ACHN (cell line): ENCODE measurements at regions not wholly inside any gene's neighbourhood (a gene's known extent, or its start where the extent isn't known, plus 50 kb on each side); places are given as distances from the start of the nearest gene placed in this dataset.
"Not testable (repeated sequence)": the region's sequence is repeated elsewhere in the genome, so short reads cannot be mapped to it uniquely, and the experiment has no call there.

Experiments
- DNase-seq: peaks from one replicate; pipeline ENCODE4 v3.0.0-alpha.2; 2015
- in situ Hi-C: cut with HindIII; loops from 2 replicates; pipeline ENCODE4 v1.10.0; 2017; ENCODE audit warnings: low sequenced_read_pairs, low pct_ligation_motif_present, low pct_unique_long_range_greater_than_20kb

GRCh38 chr5:67815455-67816391 lies 399.8 kb upstream of the PIK3R1 start:
- DNase-seq: no peak
- in situ Hi-C loops: no loop called here

GRCh38 chr5:67814569-67815311 lies 400.8 kb upstream of the PIK3R1 start:
- no peak for DNase-seq
- in situ Hi-C loops: no loop called here

GRCh38 chr5:67813877-67814539 lies 401.5 kb upstream of the PIK3R1 start:
- no peak for DNase-seq
- in situ Hi-C loops: no loop called here

- in situ Hi-C loops: no loop called here
- DNase-seq: no peak
These were observed 406.0 kb upstream of the PIK3R1 start for GRCh38 chr5:67809589-67809988.

- in situ Hi-C loops: no loop called here
- no peak for DNase-seq
These were observed 407.2 kb upstream of the PIK3R1 start for GRCh38 chr5:67808340-67808739.

GRCh38 chr5:67807439-67807888 lies 408.1 kb upstream of the PIK3R1 start:
- in situ Hi-C loops: no loop called here

GRCh38 chr5:67806654-67807438 lies 408.7 kb upstream of the PIK3R1 start:
- no peak for DNase-seq
- in situ Hi-C loops: no loop called here

More at GRCh38 chr5:67807439-67807888, 408.1 kb upstream of the PIK3R1 start:
- DNase-seq: no peak

- in situ Hi-C loops: no loop called here
- no peak for DNase-seq
These were observed 409.7 kb upstream of the PIK3R1 start for GRCh38 chr5:67805666-67806348.

- in situ Hi-C loops: no loop called here
- no peak for DNase-seq
These were observed 412.8 kb upstream of the PIK3R1 start for GRCh38 chr5:67802766-67803165.

GRCh38 chr5:67799732-67800234 lies 415.8 kb upstream of the PIK3R1 start:
- in situ Hi-C loops: no loop called here
- DNase-seq: no peak

- in situ Hi-C loops, DNase-seq: not testable (repeated sequence)
These were observed 417.1 kb upstream of the PIK3R1 start for GRCh38 chr5:67798470-67798869.

GRCh38 chr5:67795781-67796477 lies 419.6 kb upstream of the PIK3R1 start:
- in situ Hi-C loops: no loop called here
- no peak for DNase-seq

GRCh38 chr5:67793966-67794365 lies 421.6 kb upstream of the PIK3R1 start:
- in situ Hi-C loops: no loop called here
- no peak for DNase-seq

- in situ Hi-C loops: no loop called here
- no peak for DNase-seq
These were observed 422.1 kb upstream of the PIK3R1 start for GRCh38 chr5:67793418-67793817.

- no peak for DNase-seq
- in situ Hi-C loops: no loop called here
These were observed 422.7 kb upstream of the PIK3R1 start for GRCh38 chr5:67792891-67793290.

- in situ Hi-C loops: no loop called here
- no peak for DNase-seq
These were observed 425.2 kb upstream of the PIK3R1 start for GRCh38 chr5:67790390-67790789.
